ENCODE measurements at regions not wholly inside any gene's neighbourhood (a gene's known extent, or its start where the extent isn't known, plus 50 kb on each side); places are given as distances from the start of the nearest gene placed in this dataset.

DNA sequence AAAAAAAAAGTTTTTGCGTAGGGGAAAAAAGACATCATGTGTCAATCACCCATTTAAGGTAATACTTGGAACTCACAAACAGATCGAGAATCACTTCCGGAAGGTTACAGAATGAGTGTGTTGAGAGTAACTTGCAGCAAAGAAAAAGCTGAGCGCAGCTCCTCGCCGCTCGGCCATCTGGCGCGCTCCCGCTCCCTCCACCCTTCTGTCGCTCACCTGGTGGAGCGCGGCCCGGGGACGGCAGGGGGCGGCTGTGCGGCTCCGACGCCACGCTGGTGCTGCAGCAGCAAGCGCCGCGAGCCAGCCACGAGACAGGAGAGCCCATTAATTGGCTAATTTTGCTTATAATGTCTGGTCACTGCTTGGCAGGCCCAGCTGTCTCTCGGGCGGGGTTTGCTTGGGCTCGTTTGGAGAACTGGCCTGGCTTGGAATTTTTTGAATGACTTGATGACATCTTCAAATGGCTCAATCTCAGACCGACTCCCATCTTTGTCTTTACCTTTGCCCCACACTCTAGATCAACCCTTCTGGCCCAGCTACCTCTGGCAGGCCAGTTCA lies 601.8 kb downstream of the CCDC171 start:
- TF ChIP-seq EGR1 (IDR thresholded peaks at IDR 0.05; ENCODE audit: low read depth in 2 of 2), result no peak
- TF ChIP-seq TAF1 (conservative IDR thresholded peaks at IDR 0.05), result no peak
- no peak for TF ChIP-seq JUND (IDR thresholded peaks at IDR 0.05)
- TF ChIP-seq, protein P1, sequence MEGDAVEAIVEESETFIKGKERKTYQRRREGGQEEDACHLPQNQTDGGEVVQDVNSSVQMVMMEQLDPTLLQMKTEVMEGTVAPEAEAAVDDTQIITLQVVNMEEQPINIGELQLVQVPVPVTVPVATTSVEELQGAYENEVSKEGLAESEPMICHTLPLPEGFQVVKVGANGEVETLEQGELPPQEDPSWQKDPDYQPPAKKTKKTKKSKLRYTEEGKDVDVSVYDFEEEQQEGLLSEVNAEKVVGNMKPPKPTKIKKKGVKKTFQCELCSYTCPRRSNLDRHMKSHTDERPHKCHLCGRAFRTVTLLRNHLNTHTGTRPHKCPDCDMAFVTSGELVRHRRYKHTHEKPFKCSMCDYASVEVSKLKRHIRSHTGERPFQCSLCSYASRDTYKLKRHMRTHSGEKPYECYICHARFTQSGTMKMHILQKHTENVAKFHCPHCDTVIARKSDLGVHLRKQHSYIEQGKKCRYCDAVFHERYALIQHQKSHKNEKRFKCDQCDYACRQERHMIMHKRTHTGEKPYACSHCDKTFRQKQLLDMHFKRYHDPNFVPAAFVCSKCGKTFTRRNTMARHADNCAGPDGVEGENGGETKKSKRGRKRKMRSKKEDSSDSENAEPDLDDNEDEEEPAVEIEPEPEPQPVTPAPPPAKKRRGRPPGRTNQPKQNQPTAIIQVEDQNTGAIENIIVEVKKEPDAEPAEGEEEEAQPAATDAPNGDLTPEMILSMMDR (IDR thresholded peaks at IDR 0.05; ENCODE audit: low read depth, low read length, missing input control), result no peak
- no peak for TF ChIP-seq SP1 (IDR thresholded peaks at IDR 0.05)
- TF ChIP-seq, protein P2, sequence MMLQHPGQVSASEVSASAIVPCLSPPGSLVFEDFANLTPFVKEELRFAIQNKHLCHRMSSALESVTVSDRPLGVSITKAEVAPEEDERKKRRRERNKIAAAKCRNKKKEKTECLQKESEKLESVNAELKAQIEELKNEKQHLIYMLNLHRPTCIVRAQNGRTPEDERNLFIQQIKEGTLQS (IDR thresholded peaks at IDR 0.05), result no peak
- no peak for TF ChIP-seq YY1 (IDR thresholded peaks at IDR 0.05)
- no peak for TF ChIP-seq GABPA (IDR thresholded peaks at IDR 0.05 in 1 of 2, conservative IDR thresholded peaks at IDR 0.05 in 1 of 2)
- TF ChIP-seq FOXA1 (IDR thresholded peaks at IDR 0.05), result no peak
- TF ChIP-seq, protein P3, sequence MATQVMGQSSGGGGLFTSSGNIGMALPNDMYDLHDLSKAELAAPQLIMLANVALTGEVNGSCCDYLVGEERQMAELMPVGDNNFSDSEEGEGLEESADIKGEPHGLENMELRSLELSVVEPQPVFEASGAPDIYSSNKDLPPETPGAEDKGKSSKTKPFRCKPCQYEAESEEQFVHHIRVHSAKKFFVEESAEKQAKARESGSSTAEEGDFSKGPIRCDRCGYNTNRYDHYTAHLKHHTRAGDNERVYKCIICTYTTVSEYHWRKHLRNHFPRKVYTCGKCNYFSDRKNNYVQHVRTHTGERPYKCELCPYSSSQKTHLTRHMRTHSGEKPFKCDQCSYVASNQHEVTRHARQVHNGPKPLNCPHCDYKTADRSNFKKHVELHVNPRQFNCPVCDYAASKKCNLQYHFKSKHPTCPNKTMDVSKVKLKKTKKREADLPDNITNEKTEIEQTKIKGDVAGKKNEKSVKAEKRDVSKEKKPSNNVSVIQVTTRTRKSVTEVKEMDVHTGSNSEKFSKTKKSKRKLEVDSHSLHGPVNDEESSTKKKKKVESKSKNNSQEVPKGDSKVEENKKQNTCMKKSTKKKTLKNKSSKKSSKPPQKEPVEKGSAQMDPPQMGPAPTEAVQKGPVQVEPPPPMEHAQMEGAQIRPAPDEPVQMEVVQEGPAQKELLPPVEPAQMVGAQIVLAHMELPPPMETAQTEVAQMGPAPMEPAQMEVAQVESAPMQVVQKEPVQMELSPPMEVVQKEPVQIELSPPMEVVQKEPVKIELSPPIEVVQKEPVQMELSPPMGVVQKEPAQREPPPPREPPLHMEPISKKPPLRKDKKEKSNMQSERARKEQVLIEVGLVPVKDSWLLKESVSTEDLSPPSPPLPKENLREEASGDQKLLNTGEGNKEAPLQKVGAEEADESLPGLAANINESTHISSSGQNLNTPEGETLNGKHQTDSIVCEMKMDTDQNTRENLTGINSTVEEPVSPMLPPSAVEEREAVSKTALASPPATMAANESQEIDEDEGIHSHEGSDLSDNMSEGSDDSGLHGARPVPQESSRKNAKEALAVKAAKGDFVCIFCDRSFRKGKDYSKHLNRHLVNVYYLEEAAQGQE (IDR thresholded peaks at IDR 0.05), result no peak
- TF ChIP-seq, protein P4, sequence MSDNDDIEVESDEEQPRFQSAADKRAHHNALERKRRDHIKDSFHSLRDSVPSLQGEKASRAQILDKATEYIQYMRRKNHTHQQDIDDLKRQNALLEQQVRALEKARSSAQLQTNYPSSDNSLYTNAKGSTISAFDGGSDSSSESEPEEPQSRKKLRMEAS (IDR thresholded peaks at IDR 0.05), result no peak
- TF ChIP-seq, protein P5, sequence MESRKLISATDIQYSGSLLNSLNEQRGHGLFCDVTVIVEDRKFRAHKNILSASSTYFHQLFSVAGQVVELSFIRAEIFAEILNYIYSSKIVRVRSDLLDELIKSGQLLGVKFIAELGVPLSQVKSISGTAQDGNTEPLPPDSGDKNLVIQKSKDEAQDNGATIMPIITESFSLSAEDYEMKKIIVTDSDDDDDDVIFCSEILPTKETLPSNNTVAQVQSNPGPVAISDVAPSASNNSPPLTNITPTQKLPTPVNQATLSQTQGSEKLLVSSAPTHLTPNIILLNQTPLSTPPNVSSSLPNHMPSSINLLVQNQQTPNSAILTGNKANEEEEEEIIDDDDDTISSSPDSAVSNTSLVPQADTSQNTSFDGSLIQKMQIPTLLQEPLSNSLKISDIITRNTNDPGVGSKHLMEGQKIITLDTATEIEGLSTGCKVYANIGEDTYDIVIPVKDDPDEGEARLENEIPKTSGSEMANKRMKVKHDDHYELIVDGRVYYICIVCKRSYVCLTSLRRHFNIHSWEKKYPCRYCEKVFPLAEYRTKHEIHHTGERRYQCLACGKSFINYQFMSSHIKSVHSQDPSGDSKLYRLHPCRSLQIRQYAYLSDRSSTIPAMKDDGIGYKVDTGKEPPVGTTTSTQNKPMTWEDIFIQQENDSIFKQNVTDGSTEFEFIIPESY (IDR thresholded peaks at IDR 0.05), result no peak
- no peak for TF ChIP-seq RXRA (IDR thresholded peaks at IDR 0.05)
- peak in 1 of 2 donors; percentile 31 for TF ChIP-seq RAD21 (IDR thresholded peaks at IDR 0.05)

Measured in liver (tissue), 3 donors.